GM18505 (cell line): ENCODE measurements at regions not wholly inside any gene's neighbourhood (a gene's known extent, or its start where the extent isn't known, plus 50 kb on each side); places are given as distances from the start of the nearest gene placed in this dataset.

Source experiments
- ATAC-seq: cut with Tn5 transposase; IDR thresholded peaks from one replicate; pipeline ENCODE4 v1.9.1; 2021; ENCODE audit not compliant: unreplicated experiment
- POLR2A ChIP-seq: IDR thresholded peaks from 4 replicates; pipeline ENCODE4 v1.6.1; 2011; ENCODE audit warnings: borderline replicate concordance; ENCODE audit not compliant: insufficient read depth, insufficient read length; ENCODE audit errors: extremely low read depth

- no peak for ATAC-seq
- no peak for TF ChIP-seq POLR2A
These were observed 130.6 kb downstream of the TENT4A start for GRCh38 chr5:6843821-6844220.

- no peak for ATAC-seq
These were observed 132.6 kb downstream of the TENT4A start for GRCh38 chr5:6845856-6846255.

GRCh38 chr5:6847870-6848269 lies 134.6 kb downstream of the TENT4A start:
- no peak for TF ChIP-seq POLR2A
- no peak for ATAC-seq

More at GRCh38 chr5:6845856-6846255, 132.6 kb downstream of the TENT4A start:
- TF ChIP-seq POLR2A, result no peak

- TF ChIP-seq POLR2A, result no peak
- no peak for ATAC-seq
These were observed 136.3 kb downstream of the TENT4A start for GRCh38 chr5:6849316-6850105.

- ATAC-seq, result no peak
- TF ChIP-seq POLR2A, result no peak
These were observed 136.8 kb downstream of the TENT4A start for GRCh38 chr5:6850106-6850432.

- ATAC-seq, result no peak
- TF ChIP-seq POLR2A, result no peak
These were observed 143.4 kb downstream of the TENT4A start for GRCh38 chr5:6856653-6857052.

GRCh38 chr5:6858419-6858818 lies 145.2 kb downstream of the TENT4A start:
- no peak for ATAC-seq
- no peak for TF ChIP-seq POLR2A

- no peak for TF ChIP-seq POLR2A
- no peak for ATAC-seq
These were observed 145.8 kb downstream of the TENT4A start for GRCh38 chr5:6859023-6859422.

GRCh38 chr5:6859951-6860638 lies 146.9 kb downstream of the TENT4A start:
- no peak for ATAC-seq

GRCh38 chr5:6861036-6861435 lies 147.8 kb downstream of the TENT4A start:
- TF ChIP-seq POLR2A, result no peak
- ATAC-seq, result no peak

More at GRCh38 chr5:6859951-6860638, 146.9 kb downstream of the TENT4A start:
- TF ChIP-seq POLR2A, result no peak

- no peak for TF ChIP-seq POLR2A
- no peak for ATAC-seq
These were observed 148.4 kb downstream of the TENT4A start for GRCh38 chr5:6861667-6862066.

- no peak for TF ChIP-seq POLR2A
- ATAC-seq, result no peak
These were observed 149.1 kb downstream of the TENT4A start for GRCh38 chr5:6862306-6862705.

- TF ChIP-seq POLR2A, result no peak
- no peak for ATAC-seq
These were observed 154.5 kb downstream of the TENT4A start for GRCh38 chr5:6867712-6868111.

- TF ChIP-seq POLR2A, result no peak
- no peak for ATAC-seq
These were observed 154.9 kb downstream of the TENT4A start for GRCh38 chr5:6868171-6868570.

- no peak for TF ChIP-seq POLR2A
- no peak for ATAC-seq
These were observed 155.5 kb downstream of the TENT4A start for GRCh38 chr5:6868575-6869215.

GRCh38 chr5:6869677-6870076 lies 156.4 kb downstream of the TENT4A start:
- TF ChIP-seq POLR2A, result no peak
- no peak for ATAC-seq
